Activated T-cell treated with anti-CD3 and anti-CD28 coated beads, Interleukin-2, amount 50 U/mL, for 48 hours (primary cell): ENCODE measurements at regions not wholly inside any gene's neighbourhood (a gene's known extent, or its start where the extent isn't known, plus 50 kb on each side); places are given as distances from the start of the nearest gene placed in this dataset.
"Not testable (repeated sequence)": the region's sequence is repeated elsewhere in the genome, so short reads cannot be mapped to it uniquely, and the experiment has no call there.

ENCODE experiments used
- DNase-seq, 2 experiments: peaks; one replicate each; pipeline ENCODE4 v3.0.0-alpha.2; 2020

DNA sequence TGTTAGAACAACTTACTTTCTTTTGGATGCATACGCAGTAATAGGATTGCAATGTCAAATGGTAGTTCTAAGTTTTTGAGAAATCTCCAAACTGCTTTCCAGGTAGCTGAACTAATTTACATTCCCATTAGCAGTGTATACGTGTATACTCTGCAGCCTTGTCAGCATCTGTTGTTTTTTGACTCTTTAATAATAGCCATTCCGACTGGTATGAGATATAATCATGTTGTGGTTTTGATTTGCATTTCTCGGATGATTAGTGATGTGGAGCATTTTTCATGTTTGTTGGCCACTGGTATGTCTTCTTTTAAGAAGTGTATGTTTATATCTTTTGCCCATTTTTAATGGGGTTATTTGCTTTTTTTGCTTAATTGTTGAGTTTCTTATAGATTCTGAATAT, 76.9 kb upstream of the HNRNPA1L2 start:
- not testable (repeated sequence) for DNase-seq

DNA sequence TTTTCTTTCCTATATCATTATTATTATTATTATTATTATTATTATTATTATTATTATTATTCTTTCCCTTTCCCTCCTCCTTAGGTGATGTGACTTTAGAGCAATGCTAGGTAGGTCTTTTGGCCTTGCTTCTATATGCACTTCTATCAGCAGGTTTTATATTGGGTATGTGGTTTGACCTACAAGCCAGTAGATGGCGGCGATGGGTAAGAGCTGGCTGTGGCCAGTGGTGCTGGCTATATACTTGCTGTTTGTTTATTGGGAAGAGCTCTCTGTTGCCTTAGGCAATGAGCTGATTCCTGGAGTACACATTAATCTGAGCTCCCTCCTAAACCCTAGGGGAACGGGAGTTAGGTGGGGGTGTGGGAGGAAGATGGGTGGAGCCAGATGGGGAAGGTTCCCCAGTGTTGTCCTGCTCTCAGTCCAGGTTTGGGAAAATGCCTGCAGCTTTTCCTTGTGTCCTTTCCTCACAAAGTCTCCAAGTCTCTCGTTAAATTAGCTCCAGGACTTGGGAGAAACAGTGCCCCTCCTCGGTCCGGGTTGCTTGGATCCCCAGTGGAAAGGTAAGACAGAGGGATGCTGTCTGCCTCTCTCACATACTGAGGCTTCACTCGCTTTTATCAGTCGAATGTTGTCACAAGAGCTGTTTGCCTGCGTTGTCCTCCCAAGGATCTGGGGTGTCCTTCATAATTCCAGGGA, 72.2 kb upstream of the HNRNPA1L2 start:
- peak in 1 of 2 experiments; percentile 16 for DNase-seq

DNA sequence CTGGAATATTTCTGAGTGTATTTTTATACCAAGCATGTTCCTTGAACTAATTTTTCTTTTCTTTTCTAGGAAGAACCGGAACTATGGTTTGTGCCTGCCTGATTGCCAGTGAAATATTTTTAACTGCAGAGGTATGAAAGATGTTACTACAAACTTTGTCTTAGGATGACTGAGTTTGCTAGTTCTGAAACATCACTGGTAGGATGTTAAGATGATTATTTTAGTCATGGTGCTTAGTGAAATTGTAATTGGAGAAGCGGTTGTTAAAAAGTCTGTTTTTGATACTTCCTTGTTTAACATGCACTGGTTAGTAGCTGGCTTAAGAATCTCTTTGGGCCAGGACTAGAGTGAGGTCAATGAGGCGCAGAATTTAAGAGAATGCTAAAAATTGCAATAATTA, 71.1 kb upstream of the HNRNPA1L2 start:
- DNase-seq = not testable (repeated sequence)

DNA sequence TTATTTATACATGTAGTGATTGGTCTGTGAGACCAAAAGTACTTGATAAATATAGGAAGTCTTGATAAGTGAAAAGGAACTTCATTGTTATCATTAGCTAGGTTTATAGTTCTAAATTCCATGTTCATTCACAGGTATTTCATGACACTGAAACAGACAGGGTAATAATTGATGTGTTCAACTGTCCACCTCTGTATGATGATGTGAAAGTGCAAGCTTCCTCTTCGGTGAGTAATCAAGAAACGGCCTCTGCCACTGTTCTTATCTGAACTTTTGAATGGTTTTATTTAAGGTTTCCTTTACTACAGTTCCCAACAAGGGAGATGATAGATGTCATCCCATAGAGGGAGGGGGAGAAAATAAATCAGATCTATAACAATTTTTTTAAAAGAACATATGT, 59.3 kb upstream of the HNRNPA1L2 start:
- not testable (repeated sequence) for DNase-seq
